ENCODE measurements at regions not wholly inside any gene's neighbourhood (a gene's known extent, or its start where the extent isn't known, plus 50 kb on each side); places are given as distances from the start of the nearest gene placed in this dataset.

DNA sequence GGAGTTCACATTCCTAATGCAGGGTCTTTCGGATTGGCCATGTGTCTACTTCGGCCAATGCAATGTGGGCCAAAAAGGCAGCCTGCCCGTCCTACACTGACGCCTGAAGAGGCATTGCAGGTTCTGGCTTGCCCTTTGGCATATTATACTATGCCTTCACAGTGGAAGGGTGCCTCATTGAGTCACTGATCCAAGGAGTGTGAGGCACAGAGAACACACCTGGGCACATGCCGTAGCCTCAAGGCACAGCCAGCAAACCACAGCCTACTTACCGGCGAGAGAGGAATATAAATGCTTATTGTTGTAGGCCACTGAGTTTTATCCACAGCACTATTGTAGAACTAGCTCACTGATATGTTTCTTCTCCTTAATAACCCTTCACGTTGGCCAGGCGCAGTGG, 409.6 kb downstream of the GADD45G start:
- Histone ChIP-seq H3K9me3 (no peaks in the 10 kb centered on the region), H3K36me3 (no peaks in the 10 kb centered on the region), H3K27ac (no peak overlapping the region), H3K4me1 (no peaks in the 10 kb centered on the region), H3K4me3 (no peak overlapping the region), H3K27me3 (no peaks in the 10 kb centered on the region)
- TF ChIP-seq CTCF (IDR thresholded peaks at IDR 0.05) (no peak), POLR2A (IDR thresholded peaks at IDR 0.05) (no peak)
- DNase-seq: no peak
- intact Hi-C loops (cut with DNase I; ENCODE audit: low total_unique reads): no loop called here

- Histone ChIP-seq H3K9me3 (no peaks in the 10 kb centered on the region), H3K27me3 (no peaks in the 10 kb centered on the region), H3K4me1 (no peaks in the 10 kb centered on the region), H3K36me3 (no peaks in the 10 kb centered on the region), H3K27ac (no peak overlapping the region), H3K4me3 (no peak overlapping the region)
- DNase-seq: no peak
- TF ChIP-seq POLR2A (IDR thresholded peaks at IDR 0.05): no peak
- TF ChIP-seq CTCF (IDR thresholded peaks at IDR 0.05): no peak
- intact Hi-C loops (cut with DNase I; ENCODE audit: low total_unique reads): no loop called here
Measured at GRCh38 chr9:90016272-90016671, 411.5 kb downstream of the GADD45G start.

DNA sequence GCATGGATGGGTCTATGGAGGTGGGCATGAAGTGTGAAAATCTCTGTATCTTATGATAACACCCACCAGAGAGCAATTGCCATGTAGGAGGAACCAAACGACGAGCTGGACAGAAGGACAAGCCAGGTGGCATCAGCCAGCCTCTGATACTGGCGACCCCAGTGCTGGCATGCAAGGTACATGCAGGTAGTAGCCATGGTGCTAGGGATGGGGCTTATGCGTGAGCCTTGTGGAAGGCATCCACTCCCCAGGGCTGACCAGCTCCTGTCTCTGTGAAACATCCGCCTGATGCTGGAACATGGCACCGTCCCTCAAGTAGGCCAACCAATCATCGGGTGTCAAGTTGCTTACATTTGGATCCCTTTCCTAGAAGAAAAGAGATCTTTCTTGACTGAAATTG, 412.9 kb downstream of the GADD45G start:
- H3K36me3 ChIP-seq: no peaks in the 10 kb centered on the region
- no peak overlapping the region for H3K27ac ChIP-seq
- DNase-seq: no peak
- no peaks in the 10 kb centered on the region for H3K4me1 ChIP-seq
- TF ChIP-seq POLR2A (IDR thresholded peaks at IDR 0.05) (no peak), CTCF (IDR thresholded peaks at IDR 0.05) (no peak)
- no peaks in the 10 kb centered on the region for H3K9me3 ChIP-seq
- no peaks in the 10 kb centered on the region for H3K27me3 ChIP-seq
- intact Hi-C loops (cut with DNase I; ENCODE audit: low total_unique reads): no loop called here
- no peak overlapping the region for H3K4me3 ChIP-seq

GRCh38 chr9:90018688-90019087, 413.9 kb downstream of the GADD45G start:
- H3K36me3 ChIP-seq: no peaks in the 10 kb centered on the region
- TF ChIP-seq CTCF (IDR thresholded peaks at IDR 0.05): no peak
- TF ChIP-seq POLR2A (IDR thresholded peaks at IDR 0.05): no peak
- H3K4me1 ChIP-seq: no peaks in the 10 kb centered on the region
- H3K27ac ChIP-seq: no peak overlapping the region
- no peak for DNase-seq
- intact Hi-C loops (cut with DNase I; ENCODE audit: low total_unique reads): no loop called here
- no peak overlapping the region for H3K4me3 ChIP-seq
- no peaks in the 10 kb centered on the region for H3K9me3 ChIP-seq
- no peaks in the 10 kb centered on the region for H3K27me3 ChIP-seq

DNA sequence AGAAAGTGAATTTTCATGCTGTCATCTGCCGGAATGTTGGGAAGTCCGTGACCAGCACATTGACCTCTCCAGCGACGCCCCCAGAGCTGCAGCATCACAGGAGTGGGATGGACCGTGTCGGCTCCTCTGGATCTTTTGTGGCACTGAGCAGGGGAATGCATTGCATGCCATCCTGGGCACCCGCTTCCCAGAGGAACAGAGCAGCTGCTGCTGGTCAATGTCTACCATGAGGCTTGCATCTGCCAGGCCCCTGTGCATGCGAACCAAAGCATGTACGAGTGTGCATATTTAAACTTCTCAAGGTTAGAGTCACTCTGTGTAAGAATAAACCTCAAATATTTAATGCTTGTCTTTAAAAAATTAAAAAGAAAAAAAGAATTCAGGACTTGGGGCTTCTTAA, 414.8 kb downstream of the GADD45G start:
- intact Hi-C loops (cut with DNase I; ENCODE audit: low total_unique reads): no loop called here
- Histone ChIP-seq H3K36me3 (no peaks in the 10 kb centered on the region), H3K4me1 (no peaks in the 10 kb centered on the region), H3K27me3 (no peaks in the 10 kb centered on the region), H3K4me3 (no peak overlapping the region), H3K9me3 (no peaks in the 10 kb centered on the region), H3K27ac (no peak overlapping the region)
- DNase-seq: no peak
- no peak for TF ChIP-seq POLR2A (IDR thresholded peaks at IDR 0.05)
- TF ChIP-seq CTCF (IDR thresholded peaks at IDR 0.05): no peak
